ENCODE measurements at regions not wholly inside any gene's neighbourhood (a gene's known extent, or its start where the extent isn't known, plus 50 kb on each side); places are given as distances from the start of the nearest gene placed in this dataset.

GRCh38 chr11:31869986-31870385 is 58.9 kb upstream of the PAX6 start (continued):
- TF ChIP-seq CSRNP3 (CRISPR knock-in tag; IDR thresholded peaks at IDR 0.05) = no peak
- TF ChIP-seq GLIS3 (CRISPR knock-in tag; IDR thresholded peaks at IDR 0.05) = no peak

DNA sequence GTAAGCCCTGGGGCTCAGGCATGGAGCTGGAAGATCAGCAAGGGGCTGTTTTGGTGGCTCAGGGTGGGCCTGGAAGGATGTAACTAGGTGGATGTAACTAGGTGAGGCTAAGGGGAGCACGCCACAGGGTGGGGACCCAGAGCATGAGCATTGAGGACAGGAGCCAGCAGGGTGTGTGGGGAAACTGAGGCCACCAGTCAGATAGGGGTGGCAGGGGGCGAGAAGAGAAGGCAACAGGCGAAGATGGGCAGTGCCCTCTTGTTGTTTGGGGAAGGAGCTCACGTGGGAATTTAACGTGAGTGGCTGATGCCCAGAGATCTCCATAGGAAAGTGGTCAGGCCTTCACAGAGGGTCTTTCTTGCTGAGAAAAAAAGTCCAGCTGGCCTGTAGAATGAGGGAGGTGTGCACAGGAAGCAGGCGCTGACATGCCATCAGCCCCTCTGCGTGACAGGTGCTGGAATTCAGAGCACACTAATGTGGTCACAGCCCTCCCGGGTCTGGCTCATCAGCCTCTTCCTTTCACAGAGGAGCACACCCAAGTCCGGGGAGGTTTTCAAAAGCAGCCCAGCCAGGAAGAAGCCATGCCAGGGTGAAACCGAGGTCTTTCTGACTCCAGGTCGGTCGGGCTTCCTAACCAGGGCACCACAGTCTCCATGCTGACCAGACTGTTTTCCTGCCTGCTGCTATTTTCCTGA is 54.6 kb upstream of the PAX6 start:
- TF ChIP-seq SNAI2 (CRISPR knock-in tag; IDR thresholded peaks at IDR 0.05) = no peak
- TF ChIP-seq RARB (CRISPR knock-in tag; IDR thresholded peaks at IDR 0.05) = no peak
- no peak for TF ChIP-seq PATZ1 (CRISPR knock-in tag; IDR thresholded peaks at IDR 0.05; ENCODE audit: borderline replicate concordance)
- TF ChIP-seq ZFP3 (CRISPR knock-in tag; IDR thresholded peaks at IDR 0.05) = no peak
- TF ChIP-seq TOX (CRISPR knock-in tag; IDR thresholded peaks at IDR 0.05; ENCODE audit: borderline replicate concordance) = no peak
- no peak for TF ChIP-seq PPARA (CRISPR knock-in tag; IDR thresholded peaks at IDR 0.05; ENCODE audit: borderline replicate concordance)
- TF ChIP-seq CSDC2 (CRISPR knock-in tag; IDR thresholded peaks at IDR 0.05) = no peak
- no peak for TF ChIP-seq TSHZ2 (CRISPR knock-in tag; IDR thresholded peaks at IDR 0.05)
- no peak for TF ChIP-seq BACH2 (CRISPR knock-in tag; IDR thresholded peaks at IDR 0.05; ENCODE audit: borderline replicate concordance)
- TF ChIP-seq ISL1 (CRISPR knock-in tag; IDR thresholded peaks at IDR 0.05) = no peak
- no peak for TF ChIP-seq ESRRG (CRISPR knock-in tag; IDR thresholded peaks at IDR 0.05)
- TF ChIP-seq CREB5 (CRISPR knock-in tag; IDR thresholded peaks at IDR 0.05; ENCODE audit: low read depth) = no peak
- no peak for TF ChIP-seq OSR1 (CRISPR knock-in tag; IDR thresholded peaks at IDR 0.05)
- TF ChIP-seq, protein P1, sequence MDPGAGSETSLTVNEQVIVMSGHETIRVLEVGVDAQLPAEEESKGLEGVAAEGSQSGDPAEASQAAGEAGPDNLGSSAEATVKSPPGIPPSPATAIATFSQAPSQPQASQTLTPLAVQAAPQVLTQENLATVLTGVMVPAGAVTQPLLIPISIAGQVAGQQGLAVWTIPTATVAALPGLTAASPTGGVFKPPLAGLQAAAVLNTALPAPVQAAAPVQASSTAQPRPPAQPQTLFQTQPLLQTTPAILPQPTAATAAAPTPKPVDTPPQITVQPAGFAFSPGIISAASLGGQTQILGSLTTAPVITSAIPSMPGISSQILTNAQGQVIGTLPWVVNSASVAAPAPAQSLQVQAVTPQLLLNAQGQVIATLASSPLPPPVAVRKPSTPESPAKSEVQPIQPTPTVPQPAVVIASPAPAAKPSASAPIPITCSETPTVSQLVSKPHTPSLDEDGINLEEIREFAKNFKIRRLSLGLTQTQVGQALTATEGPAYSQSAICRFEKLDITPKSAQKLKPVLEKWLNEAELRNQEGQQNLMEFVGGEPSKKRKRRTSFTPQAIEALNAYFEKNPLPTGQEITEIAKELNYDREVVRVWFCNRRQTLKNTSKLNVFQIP (CRISPR knock-in tag; IDR thresholded peaks at IDR 0.05; ENCODE audit: borderline replicate concordance, low read depth) = no peak
- no peak for TF ChIP-seq GLIS3 (CRISPR knock-in tag; IDR thresholded peaks at IDR 0.05)
- no peak for ATAC-seq

GRCh38 chr11:31863170-31863832 is 52.2 kb upstream of the PAX6 start:
- no peak for TF ChIP-seq ZFP3 (CRISPR knock-in tag; IDR thresholded peaks at IDR 0.05)
- TF ChIP-seq ISL1 (CRISPR knock-in tag; IDR thresholded peaks at IDR 0.05) = no peak
- no peak for ATAC-seq

- ATAC-seq = no peak
- no peak for TF ChIP-seq TSHZ2 (CRISPR knock-in tag; IDR thresholded peaks at IDR 0.05)
- no peak for TF ChIP-seq ZNF8 (CRISPR knock-in tag; IDR thresholded peaks at IDR 0.05)
- TF ChIP-seq PATZ1 (CRISPR knock-in tag; IDR thresholded peaks at IDR 0.05; ENCODE audit: borderline replicate concordance) = no peak
- TF ChIP-seq ZNF70 (CRISPR knock-in tag; IDR thresholded peaks at IDR 0.05) = no peak
- TF ChIP-seq RARB (CRISPR knock-in tag; IDR thresholded peaks at IDR 0.05) = no peak
- TF ChIP-seq ZC3H10 (CRISPR knock-in tag; IDR thresholded peaks at IDR 0.05) = no peak
- TF ChIP-seq GLIS3 (CRISPR knock-in tag; IDR thresholded peaks at IDR 0.05) = no peak
These were observed 49.9 kb upstream of the PAX6 start for GRCh38 chr11:31861011-31861410.
